ENCODE measurements at regions not wholly inside any gene's neighbourhood (a gene's known extent, or its start where the extent isn't known, plus 50 kb on each side); places are given as distances from the start of the nearest gene placed in this dataset.

GRCh38 chr3:150041877-150042276, 71.2 kb upstream of the PFN2 start (continued):
- TF ChIP-seq, protein P1, sequence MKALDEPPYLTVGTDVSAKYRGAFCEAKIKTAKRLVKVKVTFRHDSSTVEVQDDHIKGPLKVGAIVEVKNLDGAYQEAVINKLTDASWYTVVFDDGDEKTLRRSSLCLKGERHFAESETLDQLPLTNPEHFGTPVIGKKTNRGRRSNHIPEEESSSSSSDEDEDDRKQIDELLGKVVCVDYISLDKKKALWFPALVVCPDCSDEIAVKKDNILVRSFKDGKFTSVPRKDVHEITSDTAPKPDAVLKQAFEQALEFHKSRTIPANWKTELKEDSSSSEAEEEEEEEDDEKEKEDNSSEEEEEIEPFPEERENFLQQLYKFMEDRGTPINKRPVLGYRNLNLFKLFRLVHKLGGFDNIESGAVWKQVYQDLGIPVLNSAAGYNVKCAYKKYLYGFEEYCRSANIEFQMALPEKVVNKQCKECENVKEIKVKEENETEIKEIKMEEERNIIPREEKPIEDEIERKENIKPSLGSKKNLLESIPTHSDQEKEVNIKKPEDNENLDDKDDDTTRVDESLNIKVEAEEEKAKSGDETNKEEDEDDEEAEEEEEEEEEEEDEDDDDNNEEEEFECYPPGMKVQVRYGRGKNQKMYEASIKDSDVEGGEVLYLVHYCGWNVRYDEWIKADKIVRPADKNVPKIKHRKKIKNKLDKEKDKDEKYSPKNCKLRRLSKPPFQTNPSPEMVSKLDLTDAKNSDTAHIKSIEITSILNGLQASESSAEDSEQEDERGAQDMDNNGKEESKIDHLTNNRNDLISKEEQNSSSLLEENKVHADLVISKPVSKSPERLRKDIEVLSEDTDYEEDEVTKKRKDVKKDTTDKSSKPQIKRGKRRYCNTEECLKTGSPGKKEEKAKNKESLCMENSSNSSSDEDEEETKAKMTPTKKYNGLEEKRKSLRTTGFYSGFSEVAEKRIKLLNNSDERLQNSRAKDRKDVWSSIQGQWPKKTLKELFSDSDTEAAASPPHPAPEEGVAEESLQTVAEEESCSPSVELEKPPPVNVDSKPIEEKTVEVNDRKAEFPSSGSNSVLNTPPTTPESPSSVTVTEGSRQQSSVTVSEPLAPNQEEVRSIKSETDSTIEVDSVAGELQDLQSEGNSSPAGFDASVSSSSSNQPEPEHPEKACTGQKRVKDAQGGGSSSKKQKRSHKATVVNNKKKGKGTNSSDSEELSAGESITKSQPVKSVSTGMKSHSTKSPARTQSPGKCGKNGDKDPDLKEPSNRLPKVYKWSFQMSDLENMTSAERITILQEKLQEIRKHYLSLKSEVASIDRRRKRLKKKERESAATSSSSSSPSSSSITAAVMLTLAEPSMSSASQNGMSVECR (CRISPR knock-in tag; IDR thresholded peaks at IDR 0.05; ENCODE audit: borderline replicate concordance), result no peak
- TF ChIP-seq AR (CRISPR knock-in tag; IDR thresholded peaks at IDR 0.05), result no peak
- TF ChIP-seq HMGA2 (CRISPR knock-in tag; IDR thresholded peaks at IDR 0.05), result no peak
- TF ChIP-seq TEAD1 (CRISPR knock-in tag; IDR thresholded peaks at IDR 0.05), result no peak

GRCh38 chr3:150040097-150040496, 69.4 kb upstream of the PFN2 start:
- ATAC-seq, result no peak
- H3K4me3 Mint-ChIP-seq, result no peak overlapping the region
- no peak for DNase-seq (ENCODE audit: low spot score)
- ChIA-PET POLR2A (no interaction called here), CTCF (no interaction called here)
- H3K27me3 Mint-ChIP-seq (ENCODE audit: low read depth), result peaks cover 21% of the 10 kb centered on the region
- TF ChIP-seq TEAD4 (CRISPR knock-in tag; IDR thresholded peaks at IDR 0.05), result no peak
- TF ChIP-seq SP1 (CRISPR knock-in tag; conservative IDR thresholded peaks at IDR 0.05), result no peak
- no peak for TF ChIP-seq AR (CRISPR knock-in tag; IDR thresholded peaks at IDR 0.05)
- TF ChIP-seq, protein P2, sequence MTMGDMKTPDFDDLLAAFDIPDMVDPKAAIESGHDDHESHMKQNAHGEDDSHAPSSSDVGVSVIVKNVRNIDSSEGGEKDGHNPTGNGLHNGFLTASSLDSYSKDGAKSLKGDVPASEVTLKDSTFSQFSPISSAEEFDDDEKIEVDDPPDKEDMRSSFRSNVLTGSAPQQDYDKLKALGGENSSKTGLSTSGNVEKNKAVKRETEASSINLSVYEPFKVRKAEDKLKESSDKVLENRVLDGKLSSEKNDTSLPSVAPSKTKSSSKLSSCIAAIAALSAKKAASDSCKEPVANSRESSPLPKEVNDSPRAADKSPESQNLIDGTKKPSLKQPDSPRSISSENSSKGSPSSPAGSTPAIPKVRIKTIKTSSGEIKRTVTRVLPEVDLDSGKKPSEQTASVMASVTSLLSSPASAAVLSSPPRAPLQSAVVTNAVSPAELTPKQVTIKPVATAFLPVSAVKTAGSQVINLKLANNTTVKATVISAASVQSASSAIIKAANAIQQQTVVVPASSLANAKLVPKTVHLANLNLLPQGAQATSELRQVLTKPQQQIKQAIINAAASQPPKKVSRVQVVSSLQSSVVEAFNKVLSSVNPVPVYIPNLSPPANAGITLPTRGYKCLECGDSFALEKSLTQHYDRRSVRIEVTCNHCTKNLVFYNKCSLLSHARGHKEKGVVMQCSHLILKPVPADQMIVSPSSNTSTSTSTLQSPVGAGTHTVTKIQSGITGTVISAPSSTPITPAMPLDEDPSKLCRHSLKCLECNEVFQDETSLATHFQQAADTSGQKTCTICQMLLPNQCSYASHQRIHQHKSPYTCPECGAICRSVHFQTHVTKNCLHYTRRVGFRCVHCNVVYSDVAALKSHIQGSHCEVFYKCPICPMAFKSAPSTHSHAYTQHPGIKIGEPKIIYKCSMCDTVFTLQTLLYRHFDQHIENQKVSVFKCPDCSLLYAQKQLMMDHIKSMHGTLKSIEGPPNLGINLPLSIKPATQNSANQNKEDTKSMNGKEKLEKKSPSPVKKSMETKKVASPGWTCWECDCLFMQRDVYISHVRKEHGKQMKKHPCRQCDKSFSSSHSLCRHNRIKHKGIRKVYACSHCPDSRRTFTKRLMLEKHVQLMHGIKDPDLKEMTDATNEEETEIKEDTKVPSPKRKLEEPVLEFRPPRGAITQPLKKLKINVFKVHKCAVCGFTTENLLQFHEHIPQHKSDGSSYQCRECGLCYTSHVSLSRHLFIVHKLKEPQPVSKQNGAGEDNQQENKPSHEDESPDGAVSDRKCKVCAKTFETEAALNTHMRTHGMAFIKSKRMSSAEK (CRISPR knock-in tag; IDR thresholded peaks at IDR 0.05; ENCODE audit: borderline replicate concordance), result no peak
- TF ChIP-seq ZNF281 (CRISPR knock-in tag; IDR thresholded peaks at IDR 0.05), result no peak
- no peak for TF ChIP-seq ETV6 (CRISPR knock-in tag; IDR thresholded peaks at IDR 0.05)
- no peak for TF ChIP-seq ZBTB43 (CRISPR knock-in tag; IDR thresholded peaks at IDR 0.05)
- no peak for TF ChIP-seq GTF2I (CRISPR knock-in tag; conservative IDR thresholded peaks at IDR 0.05)
- TF ChIP-seq ELF4 (CRISPR knock-in tag; IDR thresholded peaks at IDR 0.05; ENCODE audit: low read depth), result no peak
- no peak for TF ChIP-seq IRF1 (CRISPR knock-in tag; IDR thresholded peaks at IDR 0.05)
- TF ChIP-seq, protein P3, sequence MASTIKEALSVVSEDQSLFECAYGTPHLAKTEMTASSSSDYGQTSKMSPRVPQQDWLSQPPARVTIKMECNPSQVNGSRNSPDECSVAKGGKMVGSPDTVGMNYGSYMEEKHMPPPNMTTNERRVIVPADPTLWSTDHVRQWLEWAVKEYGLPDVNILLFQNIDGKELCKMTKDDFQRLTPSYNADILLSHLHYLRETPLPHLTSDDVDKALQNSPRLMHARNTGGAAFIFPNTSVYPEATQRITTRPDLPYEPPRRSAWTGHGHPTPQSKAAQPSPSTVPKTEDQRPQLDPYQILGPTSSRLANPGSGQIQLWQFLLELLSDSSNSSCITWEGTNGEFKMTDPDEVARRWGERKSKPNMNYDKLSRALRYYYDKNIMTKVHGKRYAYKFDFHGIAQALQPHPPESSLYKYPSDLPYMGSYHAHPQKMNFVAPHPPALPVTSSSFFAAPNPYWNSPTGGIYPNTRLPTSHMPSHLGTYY (CRISPR knock-in tag; IDR thresholded peaks at IDR 0.05), result no peak
- TF ChIP-seq OVOL2 (CRISPR knock-in tag; IDR thresholded peaks at IDR 0.05; ENCODE audit: borderline replicate concordance), result no peak
- peaks cover 20% of the 10 kb centered on the region for H3K36me3 Mint-ChIP-seq
- H3K9me3 Mint-ChIP-seq, result peaks cover 36% of the 10 kb centered on the region
- H3K4me1 Mint-ChIP-seq, result peaks cover 32% of the 10 kb centered on the region
- no peak overlapping the region for H3K27ac Mint-ChIP-seq
